A549 (cell line): ENCODE measurements at regions not wholly inside any gene's neighbourhood (a gene's known extent, or its start where the extent isn't known, plus 50 kb on each side); places are given as distances from the start of the nearest gene placed in this dataset.

Experiments
- ATAC-seq, 2 experiments: fragments of 200-7000 bp in 1 of 2; fragments of >200 bp in 1 of 2; cut with Nextera tagmentation in 1 of 2; cut with Tn5 transposase in 1 of 2; 3 replicates each; pipeline versions ENCODE4 v1.8.0 to v1.9.1; 2018 to 2020; ENCODE audit warnings: mild to moderate bottlenecking in 1 of 2, moderate library complexity in 1 of 2
- CTCF ChIA-PET: fragments of 300-600 bp; sonication (Branson Sonifier 250); formaldehyde crosslinking; extraction: SDS; loops from one replicate; lab custom pipeline; 2021; ENCODE audit warnings: antibody characterized with exemption, inconsistent platforms; lab: Yijun Ruan, JAX
- POLR2A ChIA-PET: fragments of 350-600 bp; formaldehyde crosslinking; extraction: SDS; loops from one replicate; lab custom pipeline; 2021; ENCODE audit warnings: antibody characterized with exemption, inconsistent platforms; lab: Yijun Ruan, JAX
- DNase-seq, 2 experiments: peaks; one replicate each; pipeline versions ENCODE4 v3.0.0 to v3.0.0-alpha.2; 2011 to 2016; ENCODE audit warnings: low read depth in 1 of 2, low spot score in 1 of 2
- FAIRE-seq: peaks from 2 replicates; lab custom pipeline; 2011; peaks lifted over from hg19 to GRCh38; lab: Jason Lieb, UNC
- H3K27ac ChIP-seq, 2 experiments: fragments of >200 bp; sonication (Bioruptor Twin); formaldehyde crosslinking; 3 replicates each; pipeline ENCODE4 v1.5.1; 2016 to 2017
- H3K4me1 ChIP-seq: fragments of >200 bp; sonication (Bioruptor Twin); formaldehyde crosslinking; 3 replicates; pipeline ENCODE4 v1.6.1; 2016
- H3K4me2 ChIP-seq: fragments of >200 bp; sonication (Bioruptor Twin); formaldehyde crosslinking; 3 replicates; pipeline ENCODE4 v1.6.1; 2016
- H3K4me3 ChIP-seq: fragments of >200 bp; sonication (Bioruptor Twin); formaldehyde crosslinking; 3 replicates; pipeline ENCODE4 v1.5.1; 2016
- H3K9me3 ChIP-seq: fragments of >200 bp; sonication (Bioruptor Twin); formaldehyde crosslinking; 3 replicates; pipeline ENCODE4 v1.6.1; 2016
- CBX2 ChIP-seq: fragments of 200-600 bp; sonication (generic); IDR thresholded peaks from 2 replicates; pipeline ENCODE4 v1.6.1; 2016; ENCODE audit warnings: low read depth, mild to moderate bottlenecking, borderline replicate concordance
- CBX8 ChIP-seq: fragments of 200-600 bp; sonication (generic); IDR thresholded peaks from 2 replicates; pipeline ENCODE4 v1.6.1; 2016
- CEBPB ChIP-seq, 2 experiments: fragments of >200 bp in 1 of 2; sonication (Bioruptor Twin) in 1 of 2; formaldehyde crosslinking in 1 of 2; IDR thresholded peaks; 2 replicates each; pipeline ENCODE4 v1.6.1; 2012 to 2016
- CHD2 ChIP-seq: fragments of 150-350 bp; IDR thresholded peaks from 2 replicates; pipeline ENCODE4 v1.6.1; 2014; ENCODE audit warnings: low read length; ENCODE audit not compliant: partially characterized antibody
- EHF ChIP-seq: fragments of 250-450 bp; sonication (Bioruptor Pico); IDR thresholded peaks from 2 replicates; pipeline ENCODE4 v1.5.0; 2020; ENCODE audit warnings: mild to moderate bottlenecking
- EHMT2 ChIP-seq: fragments of 200-600 bp; sonication (generic); IDR thresholded peaks from 2 replicates; pipeline ENCODE4 v1.6.1; 2016; ENCODE audit warnings: antibody characterized with exemption, low read depth, mild to moderate bottlenecking, moderate library complexity
- EP300 ChIP-seq, 2 experiments: fragments of >200 bp; sonication (Bioruptor Twin); formaldehyde crosslinking; IDR thresholded peaks; 2 replicates in 1 of 2; 3 replicates in 1 of 2; pipeline ENCODE4 v1.6.1; 2016 to 2017
- GATA3 ChIP-seq: IDR thresholded peaks from 2 replicates; pipeline ENCODE4 v1.6.1; 2012; ENCODE audit warnings: borderline replicate concordance
- HDAC2 ChIP-seq: fragments of 200-600 bp; sonication (generic); IDR thresholded peaks from 2 replicates; pipeline ENCODE4 v1.6.1; 2016
- HEYL ChIP-seq: fragments of 250-450 bp; sonication (Bioruptor Pico); IDR thresholded peaks from 2 replicates; pipeline ENCODE4 v1.8.0; 2021; ENCODE audit warnings: mild to moderate bottlenecking, moderate library complexity
- HOXB5 ChIP-seq: fragments of 250-450 bp; sonication (Bioruptor Pico); IDR thresholded peaks from 2 replicates; pipeline ENCODE4 v1.5.0; 2020; ENCODE audit warnings: mild to moderate bottlenecking, moderate library complexity
- JUN ChIP-seq, 2 experiments: fragments of >200 bp; sonication (Bioruptor Twin); formaldehyde crosslinking; IDR thresholded peaks; 2 replicates in 1 of 2; 3 replicates in 1 of 2; pipeline ENCODE4 v1.6.1; 2016 to 2017
- JUNB ChIP-seq: fragments of >200 bp; sonication (Bioruptor Twin); formaldehyde crosslinking; IDR thresholded peaks from 2 replicates; pipeline ENCODE4 v1.6.1; 2016
- KDM5A ChIP-seq: fragments of 200-600 bp; sonication (generic); IDR thresholded peaks from 2 replicates; pipeline ENCODE4 v1.6.1; 2016; ENCODE audit warnings: antibody characterized with exemption, mild to moderate bottlenecking
- MAZ ChIP-seq: fragments of 150-350 bp; IDR thresholded peaks from 2 replicates; pipeline ENCODE4 v1.6.1; 2014; ENCODE audit warnings: antibody characterized with exemption, low read depth, low read length, borderline replicate concordance
- NFE2L2 ChIP-seq: fragments of 150-350 bp; conservative IDR thresholded peaks from 2 replicates; pipeline ENCODE4 v1.6.1; 2014; ENCODE audit warnings: low read length
- POLR2A ChIP-seq: IDR thresholded peaks from 2 replicates; pipeline ENCODE4 v1.6.1; 2012; ENCODE audit warnings: mild to moderate bottlenecking, low read length
- RAD21 ChIP-seq, 2 experiments: fragments of >200 bp in 1 of 2; sonication (Bioruptor Twin) in 1 of 2; formaldehyde crosslinking in 1 of 2; IDR thresholded peaks in 1 of 2; conservative IDR thresholded peaks in 1 of 2; 2 replicates in 1 of 2; 3 replicates in 1 of 2; pipeline ENCODE4 v1.6.1; 2012 to 2018; ENCODE audit warnings: inconsistent platforms in 1 of 2
- RFX5 ChIP-seq: fragments of 450-650 bp; IDR thresholded peaks from 2 replicates; pipeline ENCODE4 v1.7.1; 2014; ENCODE audit warnings: antibody characterized with exemption, mild to moderate bottlenecking, moderate library complexity
- SMC3 ChIP-seq: fragments of >200 bp; sonication (Bioruptor Twin); formaldehyde crosslinking; IDR thresholded peaks from 3 replicates; pipeline ENCODE4 v1.6.1; 2018; ENCODE audit warnings: inconsistent platforms
- SREBF2 ChIP-seq: fragments of 450-650 bp; IDR thresholded peaks from 2 replicates; pipeline ENCODE4 v1.6.1; 2014; ENCODE audit warnings: mild to moderate bottlenecking, moderate library complexity
- ZFP36 ChIP-seq: fragments of 450-650 bp; IDR thresholded peaks from 2 replicates; pipeline ENCODE4 v1.6.1; 2014; ENCODE audit warnings: borderline replicate concordance; ENCODE audit not compliant: partially characterized antibody
- ZNF302 ChIP-seq: fragments of 250-450 bp; sonication (Bioruptor Pico); IDR thresholded peaks from 2 replicates; pipeline ENCODE4 v1.9.0; 2021; ENCODE audit warnings: inconsistent platforms, mild to moderate bottlenecking, moderate library complexity
- WGBS: methylation state at CpG from one replicate; pipeline ENCODE4 v1.1.6; 2017; ENCODE audit errors: missing lambda C conversion rate; 5-methylcytosine and 5-hydroxymethylcytosine counted together
- TF ChIP-seq, protein P1 (sequence below): fragments of 150-350 bp; IDR thresholded peaks from 2 replicates; pipeline ENCODE4 v1.6.1; 2014; ENCODE audit warnings: low read depth, mild to moderate bottlenecking, low read length
- TF ChIP-seq, protein P2 (sequence below): fragments of 200-600 bp; sonication (generic); IDR thresholded peaks from 2 replicates; pipeline ENCODE4 v1.6.1; 2016; ENCODE audit warnings: antibody characterized with exemption, mild to moderate bottlenecking, moderate library complexity
- TF ChIP-seq, protein P3 (sequence below): IDR thresholded peaks from 2 replicates; pipeline ENCODE4 v1.6.1; 2012
- TF ChIP-seq, protein P4 (sequence below): fragments of 250-450 bp; sonication (Bioruptor Pico); IDR thresholded peaks from 2 replicates; pipeline ENCODE4 v1.5.0; 2020; ENCODE audit warnings: low read depth, mild to moderate bottlenecking, moderate library complexity
- TF ChIP-seq, protein P5 (sequence below): fragments of >200 bp; sonication (Bioruptor Twin); formaldehyde crosslinking; IDR thresholded peaks from 2 replicates; pipeline ENCODE4 v1.6.1; 2016
- TF ChIP-seq, protein P6 (sequence below): fragments of 250-450 bp; sonication (Bioruptor Pico); IDR thresholded peaks from 2 replicates; pipeline ENCODE4 v1.5.0; 2021; ENCODE audit warnings: mild to moderate bottlenecking, moderate library complexity, borderline replicate concordance

DNA sequence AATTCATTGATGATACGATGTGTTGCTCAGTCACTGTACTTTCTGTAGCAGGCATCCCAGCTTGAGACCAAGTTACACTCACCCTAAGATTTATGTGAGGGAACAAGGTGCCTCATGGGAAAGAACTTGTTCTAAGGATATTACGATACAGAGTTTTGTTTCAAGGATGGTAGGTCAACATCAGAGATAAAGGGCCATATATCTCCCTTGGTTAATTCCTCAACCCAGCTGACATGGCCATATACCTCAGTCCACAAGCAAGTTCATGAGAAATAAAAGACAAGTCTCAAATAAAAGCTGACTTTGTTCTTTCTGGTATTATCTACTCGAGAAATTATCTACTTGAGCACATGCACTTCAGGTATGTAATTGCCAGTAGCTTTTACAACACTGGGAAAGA, 1535.9 kb upstream of the IGFBP7 start:
- Histone ChIP-seq H3K9me3 (no peaks in the 10 kb centered on the region), H3K4me2 (no peak overlapping the region), H3K27ac (no peak overlapping the region), H3K4me1 (no peaks in the 10 kb centered on the region), H3K4me3 (no peak overlapping the region)
- TF ChIP-seq RFX5 (no peak), CBX8 (no peak), CEBPB (IDR thresholded peaks at IDR 0.05) (no peak), HEYL (CRISPR knock-in tag) (no peak), ZFP36 (no peak), JUN (IDR thresholded peaks at IDR 0.05) (no peak), CBX2 (no peak), POLR2A (no peak), JUNB (no peak), EHF (CRISPR knock-in tag) (no peak), MAZ (no peak), NFE2L2 (no peak)
- TF ChIP-seq, protein P1, sequence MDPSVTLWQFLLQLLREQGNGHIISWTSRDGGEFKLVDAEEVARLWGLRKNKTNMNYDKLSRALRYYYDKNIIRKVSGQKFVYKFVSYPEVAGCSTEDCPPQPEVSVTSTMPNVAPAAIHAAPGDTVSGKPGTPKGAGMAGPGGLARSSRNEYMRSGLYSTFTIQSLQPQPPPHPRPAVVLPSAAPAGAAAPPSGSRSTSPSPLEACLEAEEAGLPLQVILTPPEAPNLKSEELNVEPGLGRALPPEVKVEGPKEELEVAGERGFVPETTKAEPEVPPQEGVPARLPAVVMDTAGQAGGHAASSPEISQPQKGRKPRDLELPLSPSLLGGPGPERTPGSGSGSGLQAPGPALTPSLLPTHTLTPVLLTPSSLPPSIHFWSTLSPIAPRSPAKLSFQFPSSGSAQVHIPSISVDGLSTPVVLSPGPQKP, result no peak
- TF ChIP-seq, protein P2, sequence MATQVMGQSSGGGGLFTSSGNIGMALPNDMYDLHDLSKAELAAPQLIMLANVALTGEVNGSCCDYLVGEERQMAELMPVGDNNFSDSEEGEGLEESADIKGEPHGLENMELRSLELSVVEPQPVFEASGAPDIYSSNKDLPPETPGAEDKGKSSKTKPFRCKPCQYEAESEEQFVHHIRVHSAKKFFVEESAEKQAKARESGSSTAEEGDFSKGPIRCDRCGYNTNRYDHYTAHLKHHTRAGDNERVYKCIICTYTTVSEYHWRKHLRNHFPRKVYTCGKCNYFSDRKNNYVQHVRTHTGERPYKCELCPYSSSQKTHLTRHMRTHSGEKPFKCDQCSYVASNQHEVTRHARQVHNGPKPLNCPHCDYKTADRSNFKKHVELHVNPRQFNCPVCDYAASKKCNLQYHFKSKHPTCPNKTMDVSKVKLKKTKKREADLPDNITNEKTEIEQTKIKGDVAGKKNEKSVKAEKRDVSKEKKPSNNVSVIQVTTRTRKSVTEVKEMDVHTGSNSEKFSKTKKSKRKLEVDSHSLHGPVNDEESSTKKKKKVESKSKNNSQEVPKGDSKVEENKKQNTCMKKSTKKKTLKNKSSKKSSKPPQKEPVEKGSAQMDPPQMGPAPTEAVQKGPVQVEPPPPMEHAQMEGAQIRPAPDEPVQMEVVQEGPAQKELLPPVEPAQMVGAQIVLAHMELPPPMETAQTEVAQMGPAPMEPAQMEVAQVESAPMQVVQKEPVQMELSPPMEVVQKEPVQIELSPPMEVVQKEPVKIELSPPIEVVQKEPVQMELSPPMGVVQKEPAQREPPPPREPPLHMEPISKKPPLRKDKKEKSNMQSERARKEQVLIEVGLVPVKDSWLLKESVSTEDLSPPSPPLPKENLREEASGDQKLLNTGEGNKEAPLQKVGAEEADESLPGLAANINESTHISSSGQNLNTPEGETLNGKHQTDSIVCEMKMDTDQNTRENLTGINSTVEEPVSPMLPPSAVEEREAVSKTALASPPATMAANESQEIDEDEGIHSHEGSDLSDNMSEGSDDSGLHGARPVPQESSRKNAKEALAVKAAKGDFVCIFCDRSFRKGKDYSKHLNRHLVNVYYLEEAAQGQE, result no peak
- POLR2A ChIA-PET, result interaction anchor here (0.8 kb wide), 1 partner anchor 24 kb away, joined by 3 read pairs; no protein-coding TSS in a partner anchor
- no peak for ATAC-seq
- CTCF ChIA-PET, result no interaction called here
- no peak for DNase-seq
- no peak for FAIRE-seq
- WGBS, result 14% methylated on average over 3 of the region's 3 CpGs

DNA sequence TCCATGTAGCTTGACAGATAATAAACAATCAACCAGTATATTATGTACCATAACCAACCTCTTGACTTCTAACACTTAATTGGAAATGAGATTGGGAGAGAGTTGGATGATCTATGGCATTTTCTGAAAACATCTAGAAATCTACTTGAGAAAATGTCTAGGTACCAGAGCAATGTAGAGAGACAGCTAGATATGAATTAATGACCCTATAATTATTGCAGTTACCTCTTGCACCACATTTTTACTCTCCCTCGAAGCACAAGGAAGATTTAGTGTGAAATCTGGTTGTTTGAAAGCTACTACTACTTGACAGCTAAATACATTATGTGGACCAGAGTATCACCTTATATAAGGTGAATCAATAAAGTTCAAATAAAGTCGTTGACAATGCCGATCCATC, 1534.4 kb upstream of the IGFBP7 start:
- no peaks in the 10 kb centered on the region for H3K9me3 ChIP-seq
- CTCF ChIA-PET, result no interaction called here
- 17% methylated on average over 3 of the region's 3 CpGs for WGBS
- no peak overlapping the region for H3K4me2 ChIP-seq
- no peak for TF ChIP-seq RAD21 (conservative IDR thresholded peaks at IDR 0.05 in 1 of 2, IDR thresholded peaks at IDR 0.05 in 1 of 2)
- TF ChIP-seq, protein P3, sequence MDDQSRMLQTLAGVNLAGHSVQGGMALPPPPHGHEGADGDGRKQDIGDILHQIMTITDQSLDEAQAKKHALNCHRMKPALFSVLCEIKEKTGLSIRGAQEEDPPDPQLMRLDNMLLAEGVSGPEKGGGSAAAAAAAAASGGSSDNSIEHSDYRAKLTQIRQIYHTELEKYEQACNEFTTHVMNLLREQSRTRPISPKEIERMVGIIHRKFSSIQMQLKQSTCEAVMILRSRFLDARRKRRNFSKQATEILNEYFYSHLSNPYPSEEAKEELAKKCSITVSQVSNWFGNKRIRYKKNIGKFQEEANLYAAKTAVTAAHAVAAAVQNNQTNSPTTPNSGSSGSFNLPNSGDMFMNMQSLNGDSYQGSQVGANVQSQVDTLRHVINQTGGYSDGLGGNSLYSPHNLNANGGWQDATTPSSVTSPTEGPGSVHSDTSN, result no peak
- no peak for TF ChIP-seq EHMT2
- TF ChIP-seq SREBF2, result no peak
- no peak for TF ChIP-seq KDM5A
- no peak for TF ChIP-seq HDAC2
- no peak for TF ChIP-seq ZNF302
- TF ChIP-seq, protein P4, sequence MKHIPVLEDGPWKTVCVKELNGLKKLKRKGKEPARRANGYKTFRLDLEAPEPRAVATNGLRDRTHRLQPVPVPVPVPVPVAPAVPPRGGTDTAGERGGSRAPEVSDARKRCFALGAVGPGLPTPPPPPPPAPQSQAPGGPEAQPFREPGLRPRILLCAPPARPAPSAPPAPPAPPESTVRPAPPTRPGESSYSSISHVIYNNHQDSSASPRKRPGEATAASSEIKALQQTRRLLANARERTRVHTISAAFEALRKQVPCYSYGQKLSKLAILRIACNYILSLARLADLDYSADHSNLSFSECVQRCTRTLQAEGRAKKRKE (CRISPR knock-in tag), result no peak
- no peak for TF ChIP-seq GATA3
- TF ChIP-seq CBX2, result no peak
- no peak for TF ChIP-seq EP300 (IDR thresholded peaks at IDR 0.05)
- TF ChIP-seq, protein P5, sequence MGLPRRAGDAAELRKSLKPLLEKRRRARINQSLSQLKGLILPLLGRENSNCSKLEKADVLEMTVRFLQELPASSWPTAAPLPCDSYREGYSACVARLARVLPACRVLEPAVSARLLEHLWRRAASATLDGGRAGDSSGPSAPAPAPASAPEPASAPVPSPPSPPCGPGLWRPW, result no peak
- TF ChIP-seq HOXB5 (CRISPR knock-in tag), result no peak
- TF ChIP-seq, protein P6, sequence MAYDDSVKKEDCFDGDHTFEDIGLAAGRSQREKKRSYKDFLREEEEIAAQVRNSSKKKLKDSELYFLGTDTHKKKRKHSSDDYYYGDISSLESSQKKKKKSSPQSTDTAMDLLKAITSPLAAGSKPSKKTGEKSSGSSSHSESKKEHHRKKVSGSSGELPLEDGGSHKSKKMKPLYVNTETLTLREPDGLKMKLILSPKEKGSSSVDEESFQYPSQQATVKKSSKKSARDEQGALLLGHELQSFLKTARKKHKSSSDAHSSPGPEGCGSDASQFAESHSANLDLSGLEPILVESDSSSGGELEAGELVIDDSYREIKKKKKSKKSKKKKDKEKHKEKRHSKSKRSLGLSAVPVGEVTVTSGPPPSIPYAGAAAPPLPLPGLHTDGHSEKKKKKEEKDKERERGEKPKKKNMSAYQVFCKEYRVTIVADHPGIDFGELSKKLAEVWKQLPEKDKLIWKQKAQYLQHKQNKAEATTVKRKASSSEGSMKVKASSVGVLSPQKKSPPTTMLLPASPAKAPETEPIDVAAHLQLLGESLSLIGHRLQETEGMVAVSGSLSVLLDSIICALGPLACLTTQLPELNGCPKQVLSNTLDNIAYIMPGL (CRISPR knock-in tag), result no peak
- TF ChIP-seq SMC3, result no peak
- TF ChIP-seq CHD2, result no peak
- TF ChIP-seq NFE2L2, result no peak
- no peak overlapping the region for H3K4me3 ChIP-seq
- DNase-seq (no peak), FAIRE-seq (no peak), ATAC-seq (no peak)
- POLR2A ChIA-PET, result no interaction called here
- H3K27ac ChIP-seq, result no peak overlapping the region
- H3K4me1 ChIP-seq, result no peaks in the 10 kb centered on the region
